Mesothelial cell of epicardium (in vitro differentiated cells): ENCODE measurements at regions not wholly inside any gene's neighbourhood (a gene's known extent, or its start where the extent isn't known, plus 50 kb on each side); places are given as distances from the start of the nearest gene placed in this dataset.

Experiments used
- DNase-seq, 2 experiments: peaks; one replicate each; pipeline ENCODE4 v3.0.0; 2021; ENCODE audit warnings: low spot score in 2 of 2; ENCODE audit not compliant: unreplicated experiment in 2 of 2
- H3K27ac Mint-ChIP-seq: 2 replicates; pipeline ENCODE4 v1.8.0; 2021; ENCODE audit warnings: mixed read lengths
- H3K27me3 Mint-ChIP-seq: 2 replicates; pipeline ENCODE4 v1.8.0; 2021; ENCODE audit warnings: low read depth, mixed read lengths
- H3K36me3 Mint-ChIP-seq: 2 replicates; pipeline ENCODE4 v1.8.0; 2021; ENCODE audit warnings: mixed read lengths
- H3K4me1 Mint-ChIP-seq: 2 replicates; pipeline ENCODE4 v1.8.0; 2021; ENCODE audit warnings: mixed read lengths
- H3K4me3 Mint-ChIP-seq: 2 replicates; pipeline ENCODE4 v1.8.0; 2021; ENCODE audit warnings: mild to moderate bottlenecking, moderate library complexity, mixed read lengths
- H3K9me3 Mint-ChIP-seq: 2 replicates; pipeline ENCODE4 v1.8.0; 2021; ENCODE audit warnings: mixed read lengths
- TF ChIP-seq, protein P1 (sequence below): fragments of 200-600 bp; sonication (generic); IDR thresholded peaks from one replicate; pipeline ENCODE4 v1.5.0; 2021; ENCODE audit warnings: antibody characterized with exemption; ENCODE audit not compliant: unreplicated experiment

DNA sequence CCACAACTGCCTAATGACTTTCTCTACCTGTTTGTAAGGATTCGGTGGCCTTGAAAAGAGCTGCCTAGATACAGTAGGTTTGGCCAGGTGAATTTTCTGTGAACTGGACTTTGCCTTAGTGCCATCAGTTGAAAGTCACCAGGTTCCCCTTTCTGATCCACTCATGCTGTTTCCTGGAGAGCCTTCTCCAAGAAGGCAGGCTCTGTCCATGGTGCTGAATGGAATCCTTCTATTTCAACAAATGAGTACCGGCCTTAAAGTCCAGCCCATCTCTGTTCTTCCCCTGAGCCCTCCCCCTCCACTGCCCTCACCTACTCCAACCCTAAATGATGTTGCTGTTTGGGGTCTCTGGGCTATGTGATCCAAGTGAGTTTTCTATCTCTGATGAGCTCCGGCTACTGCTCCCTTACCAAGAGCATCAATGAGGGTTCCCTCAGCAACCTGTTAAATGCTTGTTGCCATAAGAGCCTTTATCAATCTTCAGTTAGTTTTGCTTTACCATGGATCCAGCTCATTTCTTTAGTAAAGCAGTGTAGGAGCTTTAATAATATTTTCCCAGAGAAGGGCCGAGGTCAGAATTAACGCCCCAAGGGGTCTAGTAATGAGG is 500.4 kb downstream of the PTPRU start:
- TF ChIP-seq, protein P1, sequence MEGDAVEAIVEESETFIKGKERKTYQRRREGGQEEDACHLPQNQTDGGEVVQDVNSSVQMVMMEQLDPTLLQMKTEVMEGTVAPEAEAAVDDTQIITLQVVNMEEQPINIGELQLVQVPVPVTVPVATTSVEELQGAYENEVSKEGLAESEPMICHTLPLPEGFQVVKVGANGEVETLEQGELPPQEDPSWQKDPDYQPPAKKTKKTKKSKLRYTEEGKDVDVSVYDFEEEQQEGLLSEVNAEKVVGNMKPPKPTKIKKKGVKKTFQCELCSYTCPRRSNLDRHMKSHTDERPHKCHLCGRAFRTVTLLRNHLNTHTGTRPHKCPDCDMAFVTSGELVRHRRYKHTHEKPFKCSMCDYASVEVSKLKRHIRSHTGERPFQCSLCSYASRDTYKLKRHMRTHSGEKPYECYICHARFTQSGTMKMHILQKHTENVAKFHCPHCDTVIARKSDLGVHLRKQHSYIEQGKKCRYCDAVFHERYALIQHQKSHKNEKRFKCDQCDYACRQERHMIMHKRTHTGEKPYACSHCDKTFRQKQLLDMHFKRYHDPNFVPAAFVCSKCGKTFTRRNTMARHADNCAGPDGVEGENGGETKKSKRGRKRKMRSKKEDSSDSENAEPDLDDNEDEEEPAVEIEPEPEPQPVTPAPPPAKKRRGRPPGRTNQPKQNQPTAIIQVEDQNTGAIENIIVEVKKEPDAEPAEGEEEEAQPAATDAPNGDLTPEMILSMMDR = no peak
- no peak overlapping the region for H3K4me3 Mint-ChIP-seq
- peaks cover 23% of the 10 kb centered on the region for H3K27me3 Mint-ChIP-seq
- peak; percentile 45 to 54 for DNase-seq
- no peak overlapping the region for H3K27ac Mint-ChIP-seq
- H3K9me3 Mint-ChIP-seq = no peaks in the 10 kb centered on the region
- H3K4me1 Mint-ChIP-seq = no peaks in the 10 kb centered on the region
- H3K36me3 Mint-ChIP-seq = no peaks in the 10 kb centered on the region

DNA sequence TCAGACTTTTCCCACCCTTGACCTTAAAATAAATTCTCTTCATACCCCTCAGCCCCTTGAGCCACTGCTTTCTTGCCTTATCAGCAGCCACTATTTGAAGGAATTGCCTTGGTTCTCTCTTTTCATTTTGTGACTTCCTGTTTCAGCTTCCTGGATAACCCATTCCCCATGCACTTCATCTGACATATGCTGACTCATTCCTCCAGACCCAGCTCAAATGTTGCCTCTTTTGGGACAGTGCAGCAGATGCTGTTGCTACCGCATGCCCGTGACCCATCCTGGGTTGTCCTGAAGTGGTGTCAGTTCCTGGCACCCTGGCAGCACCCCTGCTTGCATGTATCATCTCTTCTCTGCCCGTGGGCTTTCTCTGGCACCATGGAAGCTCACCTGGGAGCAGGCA is 496.1 kb downstream of the PTPRU start:
- Mint-ChIP-seq H3K9me3 (no peaks in the 10 kb centered on the region), H3K36me3 (no peaks in the 10 kb centered on the region), H3K4me1 (peaks cover 2% of the 10 kb centered on the region), H3K4me3 (no peak overlapping the region), H3K27me3 (peaks cover 10% of the 10 kb centered on the region), H3K27ac (no peak overlapping the region)
- TF ChIP-seq, protein P1 = no peak
- DNase-seq = no peak

DNA sequence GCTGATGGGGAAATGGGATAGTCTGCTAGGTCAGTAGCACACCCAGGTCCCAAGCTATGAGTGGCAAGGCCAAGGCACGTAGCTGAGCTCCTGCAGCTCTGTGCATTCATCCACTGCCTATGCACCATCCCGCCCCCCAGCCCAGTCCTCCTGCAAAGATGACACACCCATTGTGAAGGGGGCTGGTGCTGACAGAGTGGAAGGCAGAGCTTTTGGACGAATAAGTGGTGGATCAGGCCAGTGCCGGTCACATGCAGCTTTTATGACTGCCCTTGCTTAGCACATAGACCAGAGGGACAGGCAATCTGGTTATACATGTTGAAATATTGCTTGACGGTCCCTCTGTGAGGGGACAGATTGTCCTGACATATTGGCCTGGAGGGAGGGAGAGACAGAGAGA is 494.3 kb downstream of the PTPRU start:
- H3K27ac Mint-ChIP-seq = no peak overlapping the region
- H3K36me3 Mint-ChIP-seq = no peaks in the 10 kb centered on the region
- H3K4me3 Mint-ChIP-seq = no peak overlapping the region
- H3K27me3 Mint-ChIP-seq = peaks cover 13% of the 10 kb centered on the region
- no peak for DNase-seq
- peaks cover 2% of the 10 kb centered on the region for H3K4me1 Mint-ChIP-seq
- H3K9me3 Mint-ChIP-seq = no peaks in the 10 kb centered on the region
- TF ChIP-seq, protein P1 = no peak

DNA sequence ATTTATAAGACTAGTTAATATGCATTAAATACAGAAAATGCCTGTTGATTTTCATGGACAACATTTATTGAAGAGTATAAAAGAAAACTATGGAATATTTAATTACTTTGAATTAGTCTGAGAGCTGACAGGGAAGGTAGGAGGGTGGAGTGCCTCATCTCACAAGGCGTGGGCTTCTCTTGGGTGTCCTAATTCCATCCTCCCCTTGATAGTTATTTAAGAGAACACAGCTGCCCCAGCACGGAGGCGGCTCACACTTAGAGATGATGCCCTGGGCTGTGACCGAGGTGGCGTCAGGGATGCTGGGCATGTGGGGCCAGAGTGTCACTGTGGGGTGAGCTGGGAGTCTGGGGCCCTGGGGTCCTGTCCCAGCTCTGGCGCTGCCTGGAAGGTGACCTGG is 493.0 kb downstream of the PTPRU start:
- Mint-ChIP-seq H3K27ac (no peak overlapping the region), H3K4me3 (no peak overlapping the region)

DNA sequence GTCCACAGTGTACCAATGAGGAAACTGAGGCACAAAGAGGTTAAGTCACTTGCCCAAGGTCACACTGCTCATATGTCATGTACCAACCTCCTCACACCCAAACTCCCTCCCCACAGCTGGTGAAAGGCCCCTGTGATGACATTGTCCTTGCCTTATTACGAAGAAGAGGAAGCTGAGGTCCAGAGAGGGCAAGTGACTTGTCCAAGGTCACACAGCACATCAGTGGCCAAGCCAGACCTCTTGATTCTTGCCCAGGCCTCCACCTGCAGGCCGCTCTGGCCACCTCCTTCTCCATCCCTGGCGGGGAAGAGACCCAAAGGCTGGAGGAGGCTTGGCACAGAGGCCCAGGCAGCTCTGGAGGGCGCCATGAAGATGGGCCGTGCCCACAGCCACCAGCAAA is 492.4 kb downstream of the PTPRU start:
- DNase-seq = no peak
- peaks cover 2% of the 10 kb centered on the region for H3K4me1 Mint-ChIP-seq
- H3K36me3 Mint-ChIP-seq = no peaks in the 10 kb centered on the region
- no peak overlapping the region for H3K4me3 Mint-ChIP-seq
- peaks cover 4% of the 10 kb centered on the region for H3K9me3 Mint-ChIP-seq
- TF ChIP-seq, protein P1 = no peak
- peaks cover 13% of the 10 kb centered on the region for H3K27me3 Mint-ChIP-seq
- no peak overlapping the region for H3K27ac Mint-ChIP-seq

More for the DNA sequence above, 493.0 kb downstream of the PTPRU start:
- DNase-seq = no peak
- no peaks in the 10 kb centered on the region for H3K36me3 Mint-ChIP-seq
- H3K27me3 Mint-ChIP-seq = peaks cover 13% of the 10 kb centered on the region
- TF ChIP-seq, protein P1 = no peak
- H3K9me3 Mint-ChIP-seq = no peaks in the 10 kb centered on the region
- peaks cover 2% of the 10 kb centered on the region for H3K4me1 Mint-ChIP-seq

DNA sequence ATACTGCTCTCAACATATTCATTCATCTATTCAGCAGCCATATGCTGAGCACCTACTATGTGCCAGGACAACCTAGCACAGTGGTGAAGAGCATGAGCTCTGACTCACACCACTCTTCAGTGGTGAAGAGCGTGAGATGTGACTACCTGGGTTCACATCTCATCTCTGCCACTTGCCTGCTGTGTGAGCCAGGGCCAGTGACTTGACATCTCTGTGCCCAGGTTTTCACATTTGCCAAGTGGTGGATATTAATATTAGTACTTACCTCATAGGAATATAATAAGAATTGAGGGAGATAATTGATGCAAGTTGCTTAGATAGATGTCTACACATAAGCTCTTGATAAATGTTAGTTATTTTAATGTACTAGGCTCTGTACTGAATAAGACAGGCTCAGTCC is 488.9 kb downstream of the PTPRU start:
- Mint-ChIP-seq H3K9me3 (peaks cover 21% of the 10 kb centered on the region), H3K4me1 (no peaks in the 10 kb centered on the region), H3K27ac (no peak overlapping the region), H3K4me3 (no peak overlapping the region), H3K36me3 (no peaks in the 10 kb centered on the region), H3K27me3 (peaks cover 7% of the 10 kb centered on the region)
- TF ChIP-seq, protein P1 = no peak
- no peak for DNase-seq
